ENCODE measurements at regions not wholly inside any gene's neighbourhood (a gene's known extent, or its start where the extent isn't known, plus 50 kb on each side); places are given as distances from the start of the nearest gene placed in this dataset.

DNA sequence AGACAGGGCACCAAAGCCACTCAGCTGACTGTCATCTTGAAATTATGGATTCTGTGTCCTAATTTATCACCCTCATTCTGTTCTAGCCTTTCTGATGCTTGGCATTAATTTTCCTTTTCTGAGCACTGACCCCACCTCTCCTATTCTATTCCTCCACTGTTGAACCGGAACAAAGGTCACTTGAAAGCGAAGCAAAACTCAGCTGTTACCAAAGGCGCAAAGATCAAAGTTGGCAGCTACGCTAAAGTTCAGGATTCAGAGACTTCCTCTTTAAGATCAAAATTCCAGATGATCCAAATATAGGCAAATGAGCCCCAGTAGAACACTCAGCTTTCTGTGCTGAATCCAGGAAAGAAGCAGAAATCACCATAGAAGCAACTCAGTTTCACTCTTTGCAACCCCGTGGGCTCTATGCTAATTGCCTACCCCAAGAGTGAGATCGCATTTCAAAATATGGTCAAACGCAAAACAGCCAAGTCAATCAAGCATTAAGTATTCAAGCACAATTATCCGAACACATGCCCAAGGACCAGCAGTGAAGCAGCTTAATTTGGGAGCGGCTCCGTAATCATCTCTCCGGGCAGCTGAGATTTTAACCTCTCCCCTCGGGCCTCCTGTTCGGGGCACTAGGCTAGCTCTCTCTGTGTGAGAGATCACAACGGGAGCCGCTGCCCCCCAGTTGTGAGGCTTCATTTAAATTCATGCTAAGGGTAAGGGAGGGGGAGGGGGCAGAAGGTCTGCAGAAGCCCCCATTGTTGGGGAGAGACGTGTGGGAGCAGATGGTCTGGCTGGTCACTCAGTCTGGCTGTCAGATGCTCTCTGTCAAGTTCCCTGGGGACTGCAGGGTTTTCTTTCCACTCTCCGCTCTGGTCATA is 288.6 kb downstream of the ELAVL2 start:
- Histone ChIP-seq H3K4me1 (peaks cover 0 to 20% (median 3%) of the 10 kb centered on the region in 4 donors), H3K27me3 (no peaks in the 10 kb centered on the region), H3K27ac (peak overlapping the region in 1 of 4 donors; percentile 42), H3K4me3 (peak overlapping the region; percentile 9 to 43 (median 26)), H3K36me3 (no peaks in the 10 kb centered on the region), H3K9me3 (no peaks in the 10 kb centered on the region)
- TF ChIP-seq POLR2A (IDR thresholded peaks at IDR 0.05), result no peak
- TF ChIP-seq, protein P1, sequence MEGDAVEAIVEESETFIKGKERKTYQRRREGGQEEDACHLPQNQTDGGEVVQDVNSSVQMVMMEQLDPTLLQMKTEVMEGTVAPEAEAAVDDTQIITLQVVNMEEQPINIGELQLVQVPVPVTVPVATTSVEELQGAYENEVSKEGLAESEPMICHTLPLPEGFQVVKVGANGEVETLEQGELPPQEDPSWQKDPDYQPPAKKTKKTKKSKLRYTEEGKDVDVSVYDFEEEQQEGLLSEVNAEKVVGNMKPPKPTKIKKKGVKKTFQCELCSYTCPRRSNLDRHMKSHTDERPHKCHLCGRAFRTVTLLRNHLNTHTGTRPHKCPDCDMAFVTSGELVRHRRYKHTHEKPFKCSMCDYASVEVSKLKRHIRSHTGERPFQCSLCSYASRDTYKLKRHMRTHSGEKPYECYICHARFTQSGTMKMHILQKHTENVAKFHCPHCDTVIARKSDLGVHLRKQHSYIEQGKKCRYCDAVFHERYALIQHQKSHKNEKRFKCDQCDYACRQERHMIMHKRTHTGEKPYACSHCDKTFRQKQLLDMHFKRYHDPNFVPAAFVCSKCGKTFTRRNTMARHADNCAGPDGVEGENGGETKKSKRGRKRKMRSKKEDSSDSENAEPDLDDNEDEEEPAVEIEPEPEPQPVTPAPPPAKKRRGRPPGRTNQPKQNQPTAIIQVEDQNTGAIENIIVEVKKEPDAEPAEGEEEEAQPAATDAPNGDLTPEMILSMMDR (IDR thresholded peaks at IDR 0.05), result no peak
- no peak for TF ChIP-seq EP300 (IDR thresholded peaks at IDR 0.05)
- 4 to 5% methylated on average over 17 of the region's 17 CpGs for WGBS, 2 donors
- DNase-seq (ENCODE audit: low spot score in 2 of 2), result no peak

DNA sequence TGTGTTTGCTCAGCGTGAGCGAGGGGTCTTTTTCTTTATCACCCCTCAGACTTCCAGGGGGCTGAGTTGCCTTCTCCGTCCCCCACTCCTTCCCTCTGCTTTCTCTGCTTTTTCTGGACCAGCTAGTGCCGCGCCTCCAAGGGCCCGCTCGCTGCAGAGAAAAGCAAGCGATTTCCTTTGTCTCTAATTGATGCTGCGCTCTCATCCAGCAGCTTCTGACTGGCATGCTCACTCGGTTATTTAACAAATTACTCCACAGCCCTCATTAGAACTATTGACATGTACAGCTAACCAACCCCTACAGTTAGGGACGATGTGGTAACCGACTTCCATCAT is 288.0 kb downstream of the ELAVL2 start:
- Histone ChIP-seq H3K36me3 (no peaks in the 10 kb centered on the region), H3K4me3 (peak overlapping the region in 3 of 4 donors; percentile 19 to 43 (median 32)), H3K27me3 (no peaks in the 10 kb centered on the region), H3K9me3 (no peaks in the 10 kb centered on the region), H3K27ac (no peak overlapping the region), H3K4me1 (peaks cover 0 to 23% (median 3%) of the 10 kb centered on the region in 4 donors)
- WGBS, 2 donors, result 32 to 35% methylated on average over 12 of the region's 12 CpGs
- TF ChIP-seq, protein P1 (IDR thresholded peaks at IDR 0.05), result no peak
- TF ChIP-seq POLR2A (IDR thresholded peaks at IDR 0.05) (no peak), EP300 (IDR thresholded peaks at IDR 0.05) (no peak)
- no peak for DNase-seq (ENCODE audit: low spot score in 2 of 2)

DNA sequence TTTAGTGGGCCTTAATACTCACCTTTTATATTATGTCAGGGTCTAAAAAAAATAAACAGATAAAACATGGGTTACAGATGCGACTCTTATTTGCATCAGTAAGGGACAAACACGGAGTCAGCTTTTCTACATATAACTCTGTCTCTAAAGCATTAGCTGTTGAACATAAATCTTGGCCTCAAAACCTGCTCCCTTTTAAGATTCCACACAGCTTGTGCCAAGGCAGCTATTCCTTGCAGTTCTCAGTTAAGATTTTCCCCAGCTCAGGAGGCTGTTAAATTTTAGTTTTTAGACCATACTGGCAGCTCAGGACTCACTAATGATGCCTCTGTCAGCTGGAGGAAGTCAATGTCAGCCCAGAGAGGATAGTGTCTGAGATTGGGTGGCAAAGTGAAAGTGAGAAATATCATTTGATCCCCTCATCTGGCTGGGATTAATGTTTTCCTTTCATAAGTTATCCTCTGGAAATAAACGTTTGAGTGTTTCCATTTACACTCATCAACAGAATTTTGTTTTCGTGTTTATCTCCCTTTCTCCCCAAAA is 287.5 kb downstream of the ELAVL2 start:
- no peak overlapping the region for H3K4me3 ChIP-seq

DNA sequence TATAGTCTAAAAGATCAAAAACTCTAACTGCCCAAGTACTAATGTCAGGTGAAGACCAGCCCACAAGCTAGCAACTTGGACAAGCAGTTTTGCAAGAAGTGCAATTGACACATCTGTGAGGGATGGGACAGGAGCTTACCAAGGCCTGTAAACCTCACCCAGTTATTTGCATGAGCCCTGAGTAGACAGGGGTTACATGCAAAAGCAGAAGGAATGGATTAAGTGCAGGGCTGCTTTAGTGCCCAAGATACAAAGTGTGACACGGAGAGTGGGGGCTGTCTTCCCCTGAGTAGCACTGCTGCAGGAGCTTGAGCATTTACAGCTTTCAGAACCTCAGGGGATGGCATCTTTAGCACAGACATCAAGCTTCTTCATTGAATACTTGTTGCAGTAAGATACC is 286.7 kb downstream of the ELAVL2 start:
- Histone ChIP-seq H3K27me3 (no peaks in the 10 kb centered on the region), H3K4me3 (no peak overlapping the region), H3K27ac (no peak overlapping the region), H3K9me3 (no peaks in the 10 kb centered on the region), H3K4me1 (peaks cover 0 to 30% (median 3%) of the 10 kb centered on the region in 4 donors), H3K36me3 (no peaks in the 10 kb centered on the region)
- TF ChIP-seq, protein P1 (IDR thresholded peaks at IDR 0.05), result no peak
- TF ChIP-seq POLR2A (IDR thresholded peaks at IDR 0.05), result no peak
- no peak for TF ChIP-seq EP300 (IDR thresholded peaks at IDR 0.05)
- 81 to 83% methylated on average over 1 of the region's 1 CpG for WGBS, 2 donors
- DNase-seq (ENCODE audit: low spot score in 2 of 2), result no peak

More for the DNA sequence above, 287.5 kb downstream of the ELAVL2 start:
- Histone ChIP-seq H3K27ac (no peak overlapping the region), H3K36me3 (no peaks in the 10 kb centered on the region), H3K4me1 (peaks cover 0 to 27% (median 3%) of the 10 kb centered on the region in 4 donors), H3K9me3 (no peaks in the 10 kb centered on the region), H3K27me3 (no peaks in the 10 kb centered on the region)
- TF ChIP-seq, protein P1 (IDR thresholded peaks at IDR 0.05), result no peak
- TF ChIP-seq POLR2A (IDR thresholded peaks at IDR 0.05) (no peak), EP300 (IDR thresholded peaks at IDR 0.05) (no peak)
- WGBS, 2 donors, result 51 to 52% methylated on average over 4 of the region's 4 CpGs
- DNase-seq (ENCODE audit: low spot score in 2 of 2), result no peak

DNA sequence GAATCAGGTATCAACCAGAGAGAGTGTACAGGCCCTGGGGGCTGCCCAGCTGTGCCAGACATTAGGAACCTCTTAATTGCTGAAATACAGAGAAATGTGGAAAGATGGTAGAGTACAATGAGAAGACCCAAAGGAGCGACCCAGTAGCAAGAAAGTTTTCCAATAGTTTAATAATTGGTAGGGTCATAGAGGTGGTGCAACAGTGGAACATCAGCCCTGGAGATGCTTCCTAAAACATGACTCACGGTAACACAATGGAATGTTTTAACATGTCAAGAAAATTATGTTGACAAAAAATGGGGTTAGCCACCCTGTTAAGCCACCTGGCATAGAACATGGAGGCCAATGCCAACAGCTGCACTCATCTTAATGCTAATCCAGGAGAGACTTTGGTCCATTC is 284.1 kb downstream of the ELAVL2 start:
- Histone ChIP-seq H3K4me1 (peaks cover 0 to 27% (median 2%) of the 10 kb centered on the region in 4 donors), H3K36me3 (no peaks in the 10 kb centered on the region), H3K4me3 (no peak overlapping the region), H3K9me3 (no peaks in the 10 kb centered on the region), H3K27me3 (no peaks in the 10 kb centered on the region), H3K27ac (peak overlapping the region in 2 of 4 donors; percentile 26 to 31)
- TF ChIP-seq POLR2A (IDR thresholded peaks at IDR 0.05), result no peak
- TF ChIP-seq EP300 (IDR thresholded peaks at IDR 0.05), result no peak
- TF ChIP-seq, protein P1 (IDR thresholded peaks at IDR 0.05), result no peak
- 83 to 89% methylated on average over 2 of the region's 2 CpGs for WGBS, 2 donors
- DNase-seq (ENCODE audit: low spot score in 2 of 2), result no peak

All from tibial nerve (tissue), 4 donors.